GM21576 (cell line): ENCODE measurements at regions not wholly inside any gene's neighbourhood (a gene's known extent, or its start where the extent isn't known, plus 50 kb on each side); places are given as distances from the start of the nearest gene placed in this dataset.

ENCODE experiments used
- ATAC-seq: cut with Tn5 transposase; IDR thresholded peaks from one replicate; pipeline ENCODE4 v1.9.1; 2021; ENCODE audit warnings: mild to moderate bottlenecking, moderate library complexity; ENCODE audit not compliant: unreplicated experiment

DNA sequence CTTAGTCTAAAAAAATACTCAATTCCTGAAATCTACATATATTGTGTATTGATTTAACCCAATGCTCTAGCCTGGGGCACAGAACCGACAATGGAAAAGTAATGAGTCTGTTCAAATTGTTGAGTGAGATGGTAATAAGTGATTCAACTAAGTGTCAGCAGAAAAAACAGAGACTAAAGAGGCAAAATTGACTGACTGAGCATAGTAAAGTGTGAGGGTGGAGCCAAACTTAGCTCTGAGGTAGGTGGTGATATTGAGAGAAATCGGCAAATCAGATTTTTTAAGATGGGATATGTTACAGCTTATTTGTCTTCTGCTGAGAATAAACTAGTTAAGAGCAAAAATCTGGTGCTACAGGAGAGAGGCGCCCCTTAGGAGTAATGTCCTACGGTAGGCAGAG lies 764.0 kb upstream of the LRRN3 start:
- ATAC-seq: no peak

GRCh38 chr7:110336423-110336822 lies 754.5 kb upstream of the LRRN3 start:
- no peak for ATAC-seq

- no peak for ATAC-seq
Observed at GRCh38 chr7:110337646-110338045, 753.3 kb upstream of the LRRN3 start.

GRCh38 chr7:110347081-110347480 lies 743.8 kb upstream of the LRRN3 start:
- ATAC-seq: no peak

GRCh38 chr7:110356438-110356837 lies 734.5 kb upstream of the LRRN3 start:
- no peak for ATAC-seq

DNA sequence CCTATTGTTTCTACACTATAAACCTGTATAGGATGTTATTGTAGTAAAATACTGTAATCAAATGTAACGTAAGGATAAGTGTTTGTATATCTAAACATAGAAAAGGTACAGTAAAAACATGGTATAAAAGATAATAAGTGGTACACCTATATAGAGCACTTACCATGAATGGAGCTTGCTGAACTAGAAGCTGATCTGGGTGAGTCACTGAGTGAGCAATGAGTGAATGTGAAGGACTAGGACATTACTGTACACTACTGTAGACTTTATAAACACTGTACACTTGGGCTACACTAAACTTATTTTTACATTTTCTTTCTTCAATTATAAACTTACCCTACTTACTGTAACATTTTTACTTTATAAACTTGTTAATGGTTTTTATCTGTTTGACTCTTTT lies 732.9 kb upstream of the LRRN3 start:
- ATAC-seq: no peak

- ATAC-seq: no peak
Observed at GRCh38 chr7:110371709-110372108, 719.2 kb upstream of the LRRN3 start.

DNA sequence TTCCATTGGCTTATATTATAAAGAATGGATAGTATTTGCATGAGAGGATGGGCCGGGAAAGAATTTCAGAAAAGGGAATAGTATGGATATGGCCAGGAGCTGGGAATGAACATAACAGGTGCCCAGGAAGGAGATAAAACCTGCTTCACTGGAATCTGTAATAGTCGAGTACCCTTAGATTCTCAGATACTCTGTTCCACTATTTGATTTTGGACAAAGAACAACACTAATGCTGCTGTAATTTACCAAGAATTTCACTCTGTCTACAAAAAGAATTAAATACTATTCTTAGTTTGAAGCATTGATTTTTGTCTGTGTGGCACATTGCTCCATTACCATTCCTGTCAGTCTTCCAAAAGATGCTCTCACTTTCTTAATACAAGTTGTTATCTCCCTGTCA lies 718.2 kb upstream of the LRRN3 start:
- ATAC-seq: no peak

DNA sequence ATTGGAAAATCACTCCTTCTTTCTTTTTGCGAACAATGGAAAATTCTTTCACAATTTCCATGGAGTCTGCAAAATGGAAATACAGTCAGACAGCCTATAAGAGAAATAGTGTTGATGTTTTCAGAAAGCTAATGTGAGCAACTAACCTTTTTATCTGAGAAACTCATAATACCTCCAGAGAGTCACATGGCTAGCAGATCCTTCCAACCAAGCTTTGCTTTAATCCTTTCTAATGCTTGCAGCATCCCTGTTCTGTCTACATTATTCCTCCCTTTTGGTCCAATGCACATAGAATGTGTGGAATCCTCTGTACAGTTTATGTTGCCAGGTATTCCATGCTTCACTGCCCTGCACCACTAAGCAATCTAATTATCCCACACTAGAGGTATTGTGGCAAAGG lies 717.5 kb upstream of the LRRN3 start:
- ATAC-seq: no peak

DNA sequence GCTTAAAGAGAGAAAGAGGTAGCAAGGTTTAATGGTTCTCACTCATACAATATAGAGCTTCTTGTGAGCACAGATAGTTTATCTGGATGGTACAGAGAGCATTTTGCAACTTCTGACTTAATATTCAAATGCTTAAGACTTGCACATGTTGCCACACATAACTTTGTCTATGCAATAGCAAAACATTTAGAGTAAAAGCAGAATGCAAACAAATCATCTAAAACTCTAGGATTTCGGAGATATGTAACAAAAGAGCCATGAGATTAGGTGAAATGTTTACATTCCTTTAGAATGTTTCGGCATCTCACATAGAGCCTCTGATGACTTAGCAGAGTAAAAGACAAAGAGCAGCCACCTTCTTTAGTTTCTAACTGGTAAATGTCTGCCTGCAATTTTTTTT lies 717.1 kb upstream of the LRRN3 start:
- ATAC-seq: no peak

DNA sequence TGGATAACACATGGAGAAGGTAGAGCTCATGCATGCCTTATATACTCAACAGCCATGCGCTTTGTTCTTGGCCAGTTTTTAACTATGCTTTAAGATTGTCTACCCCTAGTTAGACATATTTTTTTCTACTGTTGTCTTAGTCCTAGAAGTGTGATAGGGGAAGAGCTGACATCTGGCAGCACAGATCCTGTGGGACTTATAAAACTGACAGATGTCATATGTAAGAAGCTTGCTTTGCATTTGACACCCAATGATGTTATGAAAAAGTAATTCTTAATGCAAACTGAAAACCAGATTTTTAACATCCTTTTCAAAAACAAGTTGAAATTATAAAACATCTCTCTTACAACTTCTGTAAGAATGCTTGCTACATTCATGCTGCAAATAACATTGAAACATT lies 715.9 kb upstream of the LRRN3 start:
- ATAC-seq: no peak

- ATAC-seq: no peak
Observed at GRCh38 chr7:110382736-110383135, 708.2 kb upstream of the LRRN3 start.

DNA sequence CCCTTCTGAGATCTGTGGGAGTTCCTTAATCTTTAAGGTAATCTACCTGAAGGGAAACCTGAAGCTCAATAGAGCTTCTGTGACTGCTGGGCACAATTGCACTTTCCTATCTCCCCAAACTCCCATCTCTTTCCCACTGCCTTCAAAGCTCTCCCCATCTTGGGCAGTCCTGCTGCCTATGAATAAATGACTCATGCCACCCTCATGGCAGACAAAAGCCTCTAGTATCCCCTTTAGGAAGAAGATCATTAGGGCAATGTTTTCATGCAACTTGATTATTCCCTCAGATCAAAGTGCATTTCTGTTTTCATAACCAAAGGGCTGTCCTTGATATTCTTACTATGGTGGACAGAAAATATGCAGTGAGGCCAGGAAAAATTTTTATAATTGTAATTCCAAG lies 704.9 kb upstream of the LRRN3 start:
- no peak for ATAC-seq

DNA sequence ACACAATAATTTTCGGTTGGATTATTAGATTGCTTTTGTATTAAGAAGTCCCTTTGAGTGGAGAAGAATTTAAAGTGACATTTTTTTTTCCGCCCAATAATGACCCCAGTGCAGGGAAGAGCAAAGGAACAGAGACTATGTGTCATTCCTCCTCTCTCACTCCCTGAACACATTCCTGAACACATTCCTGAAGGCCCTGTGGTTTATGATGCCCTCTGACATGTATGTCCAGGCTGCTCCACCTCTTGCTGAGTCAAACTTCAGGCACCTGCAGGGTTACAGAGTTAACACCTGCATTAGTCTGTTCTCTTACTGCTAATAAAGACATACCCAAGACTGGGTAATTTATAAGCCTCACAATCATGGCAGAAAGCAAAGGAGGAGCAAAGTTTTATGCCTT lies 704.0 kb upstream of the LRRN3 start:
- ATAC-seq: no peak

DNA sequence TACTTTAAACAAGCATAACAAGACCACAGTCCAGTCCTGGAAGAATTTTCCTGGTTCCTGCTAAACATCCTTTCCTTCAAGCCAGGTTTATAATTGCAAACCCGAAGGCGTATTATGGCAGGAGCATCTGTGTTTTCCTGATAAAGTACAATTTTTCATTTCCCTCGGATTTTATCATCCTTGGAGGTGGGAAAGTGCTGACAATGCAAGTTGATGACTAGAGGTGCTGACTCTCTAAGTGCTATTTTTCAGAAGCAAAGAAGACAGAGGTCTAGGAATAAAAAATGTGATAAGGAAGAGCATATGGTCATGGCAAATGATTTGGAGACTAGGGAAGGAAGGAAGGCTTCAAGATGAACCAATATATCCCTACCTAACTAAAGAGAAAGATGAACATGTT lies 703.2 kb upstream of the LRRN3 start:
- ATAC-seq: no peak

DNA sequence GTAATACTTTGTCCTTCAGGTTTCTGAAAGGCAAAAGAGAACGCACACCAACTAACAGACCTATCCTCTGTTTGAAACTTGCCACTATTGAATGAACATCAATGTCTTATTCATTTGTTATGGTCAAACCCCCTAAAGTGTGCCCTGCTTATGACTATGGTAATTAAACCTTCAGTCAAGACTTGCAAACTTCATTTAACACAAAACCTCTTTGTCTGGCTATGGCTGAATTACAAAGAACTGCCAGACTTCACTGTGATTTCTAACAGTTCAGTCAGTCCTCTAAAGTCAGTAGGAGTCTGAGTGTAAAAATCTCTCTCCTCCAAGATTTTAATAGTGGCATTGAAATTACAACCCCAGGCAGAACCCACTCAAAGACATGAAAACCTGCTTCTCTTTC lies 702.5 kb upstream of the LRRN3 start:
- no peak for ATAC-seq

GRCh38 chr7:110396021-110396420 lies 694.9 kb upstream of the LRRN3 start:
- no peak for ATAC-seq

DNA sequence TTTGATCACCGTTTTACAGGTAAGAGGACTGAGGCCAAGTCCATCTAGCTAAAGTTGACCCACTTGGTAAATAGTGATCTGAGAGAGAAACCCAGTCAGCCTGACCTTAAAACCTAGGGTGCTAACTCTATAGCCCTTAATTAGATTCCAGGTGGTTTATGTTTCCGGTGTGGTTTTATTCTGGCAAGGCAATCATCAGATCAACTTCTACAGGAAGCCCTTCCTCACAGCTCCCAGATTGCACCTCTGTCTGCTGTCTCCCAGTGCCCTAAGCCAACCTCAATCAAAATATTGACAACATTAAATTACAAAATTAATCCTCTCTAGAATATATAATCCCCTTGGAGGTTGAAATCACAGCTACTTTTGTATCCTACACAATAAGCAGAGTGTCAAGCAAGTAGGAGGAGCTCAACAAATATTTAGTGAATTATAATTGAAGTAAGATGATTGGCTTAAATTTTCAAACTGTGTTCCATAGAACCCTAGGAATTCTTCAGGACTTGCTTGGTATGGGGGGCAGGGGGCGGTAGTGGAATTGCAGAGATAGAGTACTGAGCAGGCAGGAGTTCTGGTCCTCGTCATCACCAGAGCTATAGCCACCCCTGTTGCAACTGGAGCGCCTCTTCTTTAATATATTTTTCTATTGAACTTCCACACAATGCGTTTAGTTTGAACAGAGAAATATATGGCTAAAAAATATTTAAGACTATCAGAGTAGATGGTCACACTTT lies 692.8 kb upstream of the LRRN3 start:
- no peak for ATAC-seq

- no peak for ATAC-seq
Observed at GRCh38 chr7:110399421-110399820, 691.5 kb upstream of the LRRN3 start.

DNA sequence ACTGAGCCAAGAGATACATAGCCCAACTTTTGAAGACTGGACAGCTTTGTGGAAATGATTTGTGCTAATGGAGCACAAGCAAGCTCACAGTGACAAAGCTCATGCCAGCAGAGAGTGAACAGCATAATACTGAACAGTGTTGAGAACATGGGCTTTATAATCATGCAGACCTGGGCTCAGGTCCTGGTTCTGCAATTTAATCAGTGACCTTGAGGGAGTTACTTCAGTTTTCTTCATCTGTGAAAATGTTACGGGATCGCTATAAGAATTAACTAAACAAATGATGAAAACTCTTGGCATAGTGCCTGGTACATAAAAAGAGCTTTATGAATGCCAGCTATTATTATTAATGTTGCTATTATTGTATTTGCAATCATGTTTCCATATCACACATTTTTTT lies 690.5 kb upstream of the LRRN3 start:
- no peak for ATAC-seq

GRCh38 chr7:110407242-110407641 lies 683.7 kb upstream of the LRRN3 start:
- ATAC-seq: no peak

DNA sequence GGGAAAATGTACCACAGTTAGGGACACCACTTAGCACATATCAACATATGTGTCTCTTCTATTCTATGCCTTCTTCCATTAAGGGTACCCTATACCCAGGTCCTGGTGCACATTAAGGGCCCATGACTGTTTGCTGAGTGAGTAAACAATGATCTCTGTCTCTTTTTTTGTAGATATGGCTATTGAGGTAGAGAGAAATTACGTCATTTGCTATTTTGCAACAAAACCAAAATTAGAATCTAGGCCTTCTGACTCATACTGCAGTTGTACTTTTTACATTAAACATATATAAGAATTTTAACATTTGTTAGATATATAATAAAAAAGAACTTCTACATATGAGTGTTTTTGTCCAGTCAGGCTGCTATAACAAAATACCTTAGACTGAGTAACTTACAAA lies 683.2 kb upstream of the LRRN3 start:
- ATAC-seq: no peak

- no peak for ATAC-seq
Observed at GRCh38 chr7:110412614-110413013, 678.3 kb upstream of the LRRN3 start.
